ENCODE measurements at regions not wholly inside any gene's neighbourhood (a gene's known extent, or its start where the extent isn't known, plus 50 kb on each side); places are given as distances from the start of the nearest gene placed in this dataset.

GRCh38 chr2:18871430-18871829 is 282.1 kb upstream of the NT5C1B start (continued):
- TF ChIP-seq ZHX1 (conservative IDR thresholded peaks at IDR 0.05; ENCODE audit: low read length) (no peak), ZNF609 (CRISPR knock-in tag; IDR thresholded peaks at IDR 0.05; ENCODE audit: borderline replicate concordance) (no peak)

GRCh38 chr2:18870307-18870706 is 280.9 kb upstream of the NT5C1B start:
- Histone ChIP-seq H3K27me3 (ENCODE audit: control insufficient read depth in 2 of 2, insufficient read depth in 2 of 2, low read length in 2 of 2) (no peaks in the 10 kb centered on the region), H3K4me2 (ENCODE audit: insufficient read depth, low read length) (no peak overlapping the region), H3K9ac (ENCODE audit: insufficient read depth in 1 of 2, low read depth in 2 of 2, low read length in 2 of 2) (no peak overlapping the region), H2AFZ (ENCODE audit: low read depth, low read length) (no peak overlapping the region), H3K4me1 (replicated peaks in 1 of 2; ENCODE audit: control insufficient read depth in 2 of 2, insufficient read depth in 2 of 2, low read length in 2 of 2) (no peaks in the 10 kb centered on the region), H3K27ac (ENCODE audit: extremely low read depth, low read depth, low read length) (no peak overlapping the region), H3K4me3 (no peak overlapping the region), H3K36me3 (ENCODE audit: control insufficient read depth, insufficient read depth, low read length) (no peaks in the 10 kb centered on the region), H3K9me1 (ENCODE audit: control insufficient read depth, insufficient read depth, low read length) (no peaks in the 10 kb centered on the region), H3K79me2 (ENCODE audit: control insufficient read depth, insufficient read depth, low read length) (no peaks in the 10 kb centered on the region), H3K9me3 (replicated peaks; ENCODE audit: control insufficient read depth, insufficient read depth, low read depth, low read length) (peaks cover 2% of the 10 kb centered on the region; the same call in 1 of the 2 replicates), H4K20me1 (replicated peaks; ENCODE audit: control insufficient read depth, insufficient read depth, low read length) (no peaks in the 10 kb centered on the region)
- TF ChIP-seq ZBED1 (IDR thresholded peaks at IDR 0.05) (no peak), FOXK2 (conservative IDR thresholded peaks at IDR 0.05 in 1 of 2, IDR thresholded peaks at IDR 0.05 in 1 of 2; ENCODE audit: low read depth in 2 of 2) (no peak), ZNF395 (CRISPR knock-in tag; IDR thresholded peaks at IDR 0.05) (no peak), L3MBTL2 (IDR thresholded peaks at IDR 0.05) (no peak), PHF21A (IDR thresholded peaks at IDR 0.05; ENCODE audit: borderline replicate concordance, low read depth) (no peak), RBBP5 (IDR thresholded peaks at IDR 0.05; ENCODE audit: borderline replicate concordance, insufficient read depth, low read length, poor library complexity, severe bottlenecking) (no peak), SMARCB1 (IDR thresholded peaks at IDR 0.05; ENCODE audit: insufficient read length, low read depth) (no peak), ZNF121 (CRISPR knock-in tag; conservative IDR thresholded peaks at IDR 0.05) (no peak), HNRNPL (IDR thresholded peaks at IDR 0.05; ENCODE audit: low read depth, low read length) (no peak), ZNF184 (CRISPR knock-in tag; IDR thresholded peaks at IDR 0.05) (no peak), CGGBP1 (CRISPR knock-in tag; IDR thresholded peaks at IDR 0.05) (no peak)
- ATAC-seq (no peak), FAIRE-seq (no peak), DNase-seq (ENCODE audit: extremely low read depth in 1 of 4, low spot score in 3 of 4) (no peak)
- intact Hi-C loops (cut with micrococcal nuclease) (no loop called here), in situ Hi-C loops (cut with MboI) (no loop called here)
- ChIA-PET CTCF (ENCODE audit: low intra/inter-chr PET ratio) (no interaction called here), POLR2A (interaction anchor here (0.9 kb wide), 1 partner anchor 16 kb away, joined by 5 read pairs; no protein-coding TSS in a partner anchor)
- no TSS peak for BruUV-seq (replicated peaks)
